Prostate gland (tissue), 2 donors: ENCODE measurements at regions not wholly inside any gene's neighbourhood (a gene's known extent, or its start where the extent isn't known, plus 50 kb on each side); places are given as distances from the start of the nearest gene placed in this dataset.

Experiments
- DNase-seq: peaks from one replicate; pipeline ENCODE4 v3.0.0-alpha.2; 2019; ENCODE audit warnings: low spot score
- H3K27ac ChIP-seq, 2 donors: fragments of 200-600 bp; sonication (generic); 2 replicates each; pipeline ENCODE4 v1.5.1; 2017 to 2019
- H3K27me3 ChIP-seq: fragments of 200-600 bp; sonication (generic); replicated peaks from 2 replicates; pipeline ENCODE4 v1.5.1; 2019; ENCODE audit not compliant: insufficient read depth
- H3K36me3 ChIP-seq, 2 donors: fragments of 200-600 bp; sonication (generic); 1 replicate in 1 of 2; 2 replicates in 1 of 2; pipeline versions ENCODE4 v1.5.1 to v1.8.1; 2017 to 2019
- H3K4me1 ChIP-seq: fragments of 200-600 bp; sonication (generic); replicated peaks from 2 replicates; pipeline ENCODE4 v1.5.1; 2019
- H3K4me3 ChIP-seq, 2 donors: fragments of 200-600 bp; sonication (generic); 2 replicates each; pipeline ENCODE4 v1.5.1; 2017 to 2019
- H3K9me3 ChIP-seq: fragments of 200-600 bp; sonication (generic); 2 replicates; pipeline ENCODE4 v1.5.1; 2017
- POLR2A ChIP-seq: fragments of 450-650 bp; IDR thresholded peaks from one replicate; pipeline ENCODE4 v1.6.1; 2016; ENCODE audit warnings: antibody characterized with exemption, mild to moderate bottlenecking
- POLR2AphosphoS5 ChIP-seq: sonication (generic); formaldehyde crosslinking; IDR thresholded peaks from one replicate; pipeline ENCODE4 v1.6.1; 2017; ENCODE audit warnings: antibody characterized with exemption
- WGBS: methylation state at CpG from one replicate; pipeline ENCODE4 v1.1.5; 2018; 5-methylcytosine and 5-hydroxymethylcytosine counted together
- intact Hi-C: fragments of 100-400 bp; cut with DNase I; formaldehyde crosslinking; loops from one replicate; pipeline ENCODE4 v1.14.2; 2022
- TF ChIP-seq, protein P1 (sequence below), 4 experiments: fragments of 200-600 bp in 2 of 4; fragments of 450-650 bp in 2 of 4; sonication (generic) in 2 of 4; IDR thresholded peaks; 1 replicate in 3 of 4; 2 replicates in 1 of 4; pipeline ENCODE4 v1.5.1; 2016 to 2019; ENCODE audit warnings: antibody characterized with exemption in 4 of 4, mild to moderate bottlenecking in 2 of 4, moderate library complexity in 2 of 4

DNA sequence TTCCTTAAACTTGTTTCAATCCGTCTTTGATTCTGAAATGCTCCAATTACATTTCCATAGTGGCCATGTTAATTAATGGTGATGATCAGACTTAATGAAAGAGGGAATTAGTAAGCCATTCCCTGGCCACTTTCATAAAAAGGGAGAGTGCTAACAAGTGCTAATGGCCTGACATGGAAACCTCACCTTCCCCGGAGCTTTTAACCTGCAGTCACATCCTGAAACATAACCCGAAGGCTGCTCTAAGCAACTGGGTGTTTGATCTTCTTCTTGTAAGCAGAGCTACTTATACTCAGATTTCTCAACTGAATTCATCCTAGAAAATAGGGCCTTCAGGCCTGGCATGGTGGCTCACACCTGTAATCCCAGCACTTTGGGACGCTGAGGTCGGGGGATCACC is 67.1 kb upstream of the ZMYND8 start:
- 84% methylated on average over 5 of the region's 5 CpGs for WGBS
- TF ChIP-seq POLR2A (no peak), POLR2AphosphoS5 (no peak)
- TF ChIP-seq, protein P1, sequence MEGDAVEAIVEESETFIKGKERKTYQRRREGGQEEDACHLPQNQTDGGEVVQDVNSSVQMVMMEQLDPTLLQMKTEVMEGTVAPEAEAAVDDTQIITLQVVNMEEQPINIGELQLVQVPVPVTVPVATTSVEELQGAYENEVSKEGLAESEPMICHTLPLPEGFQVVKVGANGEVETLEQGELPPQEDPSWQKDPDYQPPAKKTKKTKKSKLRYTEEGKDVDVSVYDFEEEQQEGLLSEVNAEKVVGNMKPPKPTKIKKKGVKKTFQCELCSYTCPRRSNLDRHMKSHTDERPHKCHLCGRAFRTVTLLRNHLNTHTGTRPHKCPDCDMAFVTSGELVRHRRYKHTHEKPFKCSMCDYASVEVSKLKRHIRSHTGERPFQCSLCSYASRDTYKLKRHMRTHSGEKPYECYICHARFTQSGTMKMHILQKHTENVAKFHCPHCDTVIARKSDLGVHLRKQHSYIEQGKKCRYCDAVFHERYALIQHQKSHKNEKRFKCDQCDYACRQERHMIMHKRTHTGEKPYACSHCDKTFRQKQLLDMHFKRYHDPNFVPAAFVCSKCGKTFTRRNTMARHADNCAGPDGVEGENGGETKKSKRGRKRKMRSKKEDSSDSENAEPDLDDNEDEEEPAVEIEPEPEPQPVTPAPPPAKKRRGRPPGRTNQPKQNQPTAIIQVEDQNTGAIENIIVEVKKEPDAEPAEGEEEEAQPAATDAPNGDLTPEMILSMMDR (IDR thresholded peaks at IDR 0.05): no peak
- Histone ChIP-seq H3K36me3 (no peaks in the 10 kb centered on the region), H3K4me3 (no peak overlapping the region), H3K4me1 (no peaks in the 10 kb centered on the region), H3K27me3 (no peaks in the 10 kb centered on the region), H3K9me3 (no peaks in the 10 kb centered on the region), H3K27ac (no peak overlapping the region)
- no peak for DNase-seq
- intact Hi-C loops: no loop called here

DNA sequence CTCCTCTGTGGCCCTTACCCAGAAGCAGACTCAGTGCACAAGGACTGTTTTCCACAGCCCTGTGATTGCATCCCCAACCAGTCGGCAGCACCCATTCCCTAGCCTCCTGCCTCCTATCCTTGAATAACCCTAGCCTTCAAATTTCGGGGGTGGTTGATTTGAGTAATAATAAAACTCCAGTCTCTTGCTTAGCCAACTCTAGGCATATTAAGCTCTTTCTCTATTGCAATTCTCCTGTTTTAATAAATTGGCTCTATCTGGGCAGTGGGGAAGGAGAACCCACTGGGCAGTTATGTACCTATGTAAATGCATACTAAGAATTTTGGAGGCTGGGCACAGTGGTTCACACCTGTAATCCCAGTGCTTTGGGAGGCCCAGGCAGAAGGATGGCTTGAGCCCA is 70.6 kb upstream of the ZMYND8 start:
- WGBS: 66% methylated on average over 2 of the region's 2 CpGs
- Histone ChIP-seq H3K9me3 (no peaks in the 10 kb centered on the region), H3K36me3 (no peaks in the 10 kb centered on the region), H3K4me1 (no peaks in the 10 kb centered on the region), H3K4me3 (no peak overlapping the region), H3K27ac (no peak overlapping the region), H3K27me3 (no peaks in the 10 kb centered on the region)
- intact Hi-C loops: no loop called here
- TF ChIP-seq POLR2A: no peak
- TF ChIP-seq, protein P1 (IDR thresholded peaks at IDR 0.05): no peak
- TF ChIP-seq POLR2AphosphoS5: no peak
- no peak for DNase-seq

DNA sequence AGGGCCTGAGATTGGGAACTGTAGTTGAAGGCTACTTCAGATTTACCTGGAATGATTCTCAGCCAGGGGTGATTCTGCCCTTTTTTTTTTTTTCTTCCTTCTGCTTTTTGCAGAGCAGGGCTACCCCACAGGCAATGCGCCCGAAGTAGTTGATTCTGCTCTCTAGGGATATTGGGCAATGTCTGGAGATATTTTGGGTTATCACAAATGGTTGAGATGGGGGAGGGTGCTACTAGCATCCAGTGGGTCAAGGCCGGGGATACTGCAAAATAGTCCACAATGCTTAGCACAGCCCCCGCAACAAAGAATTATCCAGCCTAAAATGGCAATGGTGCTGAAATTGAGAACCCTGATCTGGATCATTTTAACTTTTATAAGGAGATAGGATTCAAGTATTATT is 71.2 kb upstream of the ZMYND8 start:
- Histone ChIP-seq H3K27me3 (no peaks in the 10 kb centered on the region), H3K27ac (no peak overlapping the region), H3K36me3 (no peaks in the 10 kb centered on the region), H3K4me1 (no peaks in the 10 kb centered on the region), H3K4me3 (no peak overlapping the region), H3K9me3 (no peaks in the 10 kb centered on the region)
- intact Hi-C loops: no loop called here
- DNase-seq: no peak
- WGBS: 94% methylated on average over 4 of the region's 4 CpGs
- TF ChIP-seq POLR2AphosphoS5 (no peak), POLR2A (no peak)
- TF ChIP-seq, protein P1 (IDR thresholded peaks at IDR 0.05): no peak

DNA sequence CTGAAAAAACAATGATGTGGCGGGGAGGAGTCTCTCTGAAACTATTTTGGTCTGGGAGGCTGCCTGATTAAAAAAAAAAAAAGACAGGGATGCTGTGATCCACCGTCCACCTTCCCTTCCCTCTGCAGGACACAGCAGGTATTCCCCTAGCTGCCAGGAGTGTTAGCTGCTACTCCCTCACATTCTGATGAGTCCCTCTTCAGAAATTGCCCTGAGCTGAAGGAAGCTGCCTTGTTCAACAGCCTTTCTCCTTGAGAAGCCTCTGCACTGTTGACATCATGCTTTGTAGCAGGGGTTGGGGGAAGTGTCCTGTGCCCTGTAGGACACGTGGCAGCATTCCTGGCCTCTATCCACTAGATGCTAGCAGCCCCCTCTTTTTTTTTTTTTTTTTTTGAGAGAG is 71.7 kb upstream of the ZMYND8 start:
- intact Hi-C loops: no loop called here
- Histone ChIP-seq H3K4me3 (no peak overlapping the region), H3K4me1 (no peaks in the 10 kb centered on the region), H3K9me3 (no peaks in the 10 kb centered on the region), H3K27me3 (no peaks in the 10 kb centered on the region), H3K27ac (no peak overlapping the region), H3K36me3 (no peaks in the 10 kb centered on the region)
- TF ChIP-seq POLR2AphosphoS5: no peak
- no peak for TF ChIP-seq POLR2A
- TF ChIP-seq, protein P1 (IDR thresholded peaks at IDR 0.05): no peak
- WGBS: 61% methylated on average over 3 of the region's 3 CpGs
- DNase-seq: no peak

DNA sequence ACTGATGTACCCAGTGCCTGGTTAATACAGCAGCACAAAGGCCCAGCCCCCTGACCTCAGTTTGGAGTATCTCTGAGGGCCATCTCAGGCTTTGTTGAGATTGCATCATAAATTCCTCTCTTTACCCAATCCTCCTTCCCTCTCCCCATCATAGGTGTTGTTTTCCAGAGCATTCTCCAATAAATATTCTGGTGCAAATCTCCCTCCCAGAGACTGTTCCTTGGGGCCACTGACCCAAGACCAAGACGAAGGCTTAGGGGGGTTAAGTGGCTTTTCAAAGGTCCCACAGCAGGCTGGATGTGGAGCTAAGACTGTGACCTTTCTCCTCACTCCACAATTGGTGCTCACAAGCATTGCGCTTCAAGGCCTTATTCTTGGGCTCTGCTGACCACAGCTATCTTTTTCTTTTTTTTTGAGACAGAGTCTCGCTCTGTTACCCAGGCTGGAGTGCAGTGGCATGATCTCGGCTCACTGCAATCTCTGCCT is 72.4 kb upstream of the ZMYND8 start:
- Histone ChIP-seq H3K27me3 (no peaks in the 10 kb centered on the region), H3K4me3 (no peak overlapping the region), H3K36me3 (no peaks in the 10 kb centered on the region), H3K4me1 (no peaks in the 10 kb centered on the region), H3K27ac (no peak overlapping the region), H3K9me3 (no peaks in the 10 kb centered on the region)
- 86% methylated on average over 4 of the region's 4 CpGs for WGBS
- intact Hi-C loops: no loop called here
- TF ChIP-seq, protein P1 (IDR thresholded peaks at IDR 0.05): no peak
- TF ChIP-seq POLR2A: no peak
- no peak for TF ChIP-seq POLR2AphosphoS5
- no peak for DNase-seq
